Prostate gland (tissue), 2 donors: ENCODE measurements at regions not wholly inside any gene's neighbourhood (a gene's known extent, or its start where the extent isn't known, plus 50 kb on each side); places are given as distances from the start of the nearest gene placed in this dataset.

Source experiments
- DNase-seq: peaks from one replicate; pipeline ENCODE4 v3.0.0-alpha.2; 2019; ENCODE audit warnings: low spot score
- H3K27ac ChIP-seq, 2 donors: fragments of 200-600 bp; sonication (generic); 2 replicates each; pipeline ENCODE4 v1.5.1; 2017 to 2019
- H3K27me3 ChIP-seq: fragments of 200-600 bp; sonication (generic); replicated peaks from 2 replicates; pipeline ENCODE4 v1.5.1; 2019; ENCODE audit not compliant: insufficient read depth
- H3K36me3 ChIP-seq, 2 donors: fragments of 200-600 bp; sonication (generic); 1 replicate in 1 of 2; 2 replicates in 1 of 2; pipeline versions ENCODE4 v1.5.1 to v1.8.1; 2017 to 2019
- H3K4me1 ChIP-seq: fragments of 200-600 bp; sonication (generic); replicated peaks from 2 replicates; pipeline ENCODE4 v1.5.1; 2019
- H3K4me3 ChIP-seq, 2 donors: fragments of 200-600 bp; sonication (generic); 2 replicates each; pipeline ENCODE4 v1.5.1; 2017 to 2019
- H3K9me3 ChIP-seq: fragments of 200-600 bp; sonication (generic); 2 replicates; pipeline ENCODE4 v1.5.1; 2017
- POLR2A ChIP-seq: fragments of 450-650 bp; IDR thresholded peaks from one replicate; pipeline ENCODE4 v1.6.1; 2016; ENCODE audit warnings: antibody characterized with exemption, mild to moderate bottlenecking
- POLR2AphosphoS5 ChIP-seq: sonication (generic); formaldehyde crosslinking; IDR thresholded peaks from one replicate; pipeline ENCODE4 v1.6.1; 2017; ENCODE audit warnings: antibody characterized with exemption
- WGBS: methylation state at CpG from one replicate; pipeline ENCODE4 v1.1.5; 2018; 5-methylcytosine and 5-hydroxymethylcytosine counted together
- intact Hi-C: fragments of 100-400 bp; cut with DNase I; formaldehyde crosslinking; loops from one replicate; pipeline ENCODE4 v1.14.2; 2022
- TF ChIP-seq, protein P1 (sequence below), 4 experiments: fragments of 200-600 bp in 2 of 4; fragments of 450-650 bp in 2 of 4; sonication (generic) in 2 of 4; IDR thresholded peaks; 1 replicate in 3 of 4; 2 replicates in 1 of 4; pipeline ENCODE4 v1.5.1; 2016 to 2019; ENCODE audit warnings: antibody characterized with exemption in 4 of 4, mild to moderate bottlenecking in 2 of 4, moderate library complexity in 2 of 4

DNA sequence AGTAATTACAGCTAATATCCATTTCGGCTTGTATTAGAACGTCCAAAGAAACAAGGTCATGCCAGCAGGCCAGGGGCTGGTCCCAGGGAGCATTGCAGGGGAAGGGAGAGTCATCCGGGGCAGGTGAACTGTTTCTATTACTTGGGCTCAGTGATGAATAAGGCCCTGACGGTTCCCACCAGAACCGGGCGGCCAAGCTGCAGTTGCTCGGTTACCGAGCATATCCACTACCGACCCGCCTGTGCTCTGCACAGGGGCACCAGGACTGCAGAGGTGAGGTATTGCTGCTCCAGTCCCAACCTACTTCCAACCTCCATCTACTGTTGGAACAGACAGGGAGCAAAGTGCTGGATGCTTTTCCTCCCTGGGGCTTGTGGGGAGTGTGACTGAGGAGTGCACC is 295.5 kb downstream of the MAF start:
- H3K4me3 ChIP-seq, result no peak overlapping the region
- TF ChIP-seq POLR2A (no peak), POLR2AphosphoS5 (no peak)
- TF ChIP-seq, protein P1, sequence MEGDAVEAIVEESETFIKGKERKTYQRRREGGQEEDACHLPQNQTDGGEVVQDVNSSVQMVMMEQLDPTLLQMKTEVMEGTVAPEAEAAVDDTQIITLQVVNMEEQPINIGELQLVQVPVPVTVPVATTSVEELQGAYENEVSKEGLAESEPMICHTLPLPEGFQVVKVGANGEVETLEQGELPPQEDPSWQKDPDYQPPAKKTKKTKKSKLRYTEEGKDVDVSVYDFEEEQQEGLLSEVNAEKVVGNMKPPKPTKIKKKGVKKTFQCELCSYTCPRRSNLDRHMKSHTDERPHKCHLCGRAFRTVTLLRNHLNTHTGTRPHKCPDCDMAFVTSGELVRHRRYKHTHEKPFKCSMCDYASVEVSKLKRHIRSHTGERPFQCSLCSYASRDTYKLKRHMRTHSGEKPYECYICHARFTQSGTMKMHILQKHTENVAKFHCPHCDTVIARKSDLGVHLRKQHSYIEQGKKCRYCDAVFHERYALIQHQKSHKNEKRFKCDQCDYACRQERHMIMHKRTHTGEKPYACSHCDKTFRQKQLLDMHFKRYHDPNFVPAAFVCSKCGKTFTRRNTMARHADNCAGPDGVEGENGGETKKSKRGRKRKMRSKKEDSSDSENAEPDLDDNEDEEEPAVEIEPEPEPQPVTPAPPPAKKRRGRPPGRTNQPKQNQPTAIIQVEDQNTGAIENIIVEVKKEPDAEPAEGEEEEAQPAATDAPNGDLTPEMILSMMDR (IDR thresholded peaks at IDR 0.05), result no peak
- no peaks in the 10 kb centered on the region for H3K36me3 ChIP-seq
- no peaks in the 10 kb centered on the region for H3K9me3 ChIP-seq
- DNase-seq, result no peak
- no peaks in the 10 kb centered on the region for H3K4me1 ChIP-seq
- no peaks in the 10 kb centered on the region for H3K27me3 ChIP-seq
- no peak overlapping the region for H3K27ac ChIP-seq
- intact Hi-C loops, result no loop called here
- WGBS, result 95% methylated on average over 10 of the region's 10 CpGs

DNA sequence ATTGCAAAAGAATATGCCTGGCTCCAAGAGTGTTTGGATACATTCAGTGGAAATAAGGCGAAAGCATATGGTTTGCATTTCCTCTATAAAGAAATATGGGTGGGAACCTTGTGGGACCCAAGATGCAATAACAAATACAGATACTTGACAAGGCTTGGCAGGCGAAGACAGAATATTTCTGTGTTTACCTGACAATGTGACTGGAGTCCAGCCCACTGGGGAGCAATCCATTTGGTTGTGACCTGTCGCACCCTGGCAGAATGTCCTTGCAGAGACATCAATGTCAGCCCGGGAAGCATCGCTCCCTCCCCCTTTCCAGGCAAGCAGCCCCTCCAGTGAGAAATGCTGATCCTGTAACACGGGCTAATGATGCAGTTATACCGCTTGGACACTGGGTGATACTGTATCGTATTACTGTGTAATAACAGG is 296.6 kb downstream of the MAF start:
- Histone ChIP-seq H3K4me1 (no peaks in the 10 kb centered on the region), H3K4me3 (no peak overlapping the region), H3K9me3 (no peaks in the 10 kb centered on the region), H3K36me3 (no peaks in the 10 kb centered on the region), H3K27me3 (no peaks in the 10 kb centered on the region), H3K27ac (no peak overlapping the region)
- no peak for DNase-seq
- TF ChIP-seq POLR2AphosphoS5, result no peak
- no peak for TF ChIP-seq POLR2A
- TF ChIP-seq, protein P1 (IDR thresholded peaks at IDR 0.05), result no peak
- 34% methylated on average over 8 of the region's 8 CpGs for WGBS
- intact Hi-C loops, result no loop called here

DNA sequence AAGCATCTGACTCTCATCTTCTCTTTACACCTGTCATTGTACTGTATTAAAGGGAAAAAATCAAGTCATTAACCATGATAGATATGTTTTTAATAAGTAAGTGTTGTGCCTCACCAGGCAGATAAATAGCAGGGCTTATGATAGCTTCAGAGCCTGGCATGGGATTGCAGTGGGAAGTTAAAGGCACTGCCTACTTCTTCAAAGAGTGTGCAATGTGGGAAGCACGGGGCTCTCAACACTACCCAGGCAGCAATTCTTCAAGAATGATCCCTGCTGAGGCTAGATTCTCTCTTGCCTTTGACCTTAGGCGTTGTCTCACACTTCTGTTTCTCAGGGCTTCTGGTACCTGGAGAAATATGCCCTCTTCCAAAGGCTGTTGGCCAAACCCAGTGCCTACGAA is 297.3 kb downstream of the MAF start:
- TF ChIP-seq POLR2AphosphoS5, result no peak
- TF ChIP-seq, protein P1 (IDR thresholded peaks at IDR 0.05), result no peak
- TF ChIP-seq POLR2A, result no peak
- Histone ChIP-seq H3K4me1 (no peaks in the 10 kb centered on the region), H3K27ac (no peak overlapping the region), H3K4me3 (no peak overlapping the region), H3K9me3 (no peaks in the 10 kb centered on the region), H3K27me3 (no peaks in the 10 kb centered on the region), H3K36me3 (no peaks in the 10 kb centered on the region)
- no peak for DNase-seq
- WGBS, result 88% methylated on average over 3 of the region's 3 CpGs
- intact Hi-C loops, result no loop called here

DNA sequence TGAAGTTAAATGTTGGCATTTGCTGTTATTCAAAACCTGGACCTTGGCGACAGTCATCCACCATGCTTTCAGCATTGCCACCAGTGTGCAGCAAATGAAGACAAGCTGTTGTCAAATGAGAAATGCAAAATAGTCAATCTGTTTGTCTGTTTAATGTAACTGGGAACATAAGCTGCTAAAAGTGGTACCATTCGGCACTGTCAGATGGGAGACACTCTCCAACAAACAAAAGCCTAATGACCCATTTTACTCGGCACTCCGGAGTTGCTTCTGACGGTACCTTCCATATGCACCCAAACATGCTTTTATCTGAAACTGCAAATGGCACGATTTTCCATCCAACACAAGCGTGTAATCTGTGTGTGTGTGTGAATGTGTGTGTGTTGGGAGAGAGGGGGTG is 297.8 kb downstream of the MAF start:
- Histone ChIP-seq H3K27me3 (no peaks in the 10 kb centered on the region), H3K9me3 (no peaks in the 10 kb centered on the region), H3K4me3 (no peak overlapping the region), H3K27ac (no peak overlapping the region), H3K4me1 (no peaks in the 10 kb centered on the region), H3K36me3 (no peaks in the 10 kb centered on the region)
- no peak for DNase-seq
- TF ChIP-seq POLR2AphosphoS5 (no peak), POLR2A (no peak)
- TF ChIP-seq, protein P1 (IDR thresholded peaks at IDR 0.05), result no peak
- 92% methylated on average over 7 of the region's 7 CpGs for WGBS
- intact Hi-C loops, result no loop called here

DNA sequence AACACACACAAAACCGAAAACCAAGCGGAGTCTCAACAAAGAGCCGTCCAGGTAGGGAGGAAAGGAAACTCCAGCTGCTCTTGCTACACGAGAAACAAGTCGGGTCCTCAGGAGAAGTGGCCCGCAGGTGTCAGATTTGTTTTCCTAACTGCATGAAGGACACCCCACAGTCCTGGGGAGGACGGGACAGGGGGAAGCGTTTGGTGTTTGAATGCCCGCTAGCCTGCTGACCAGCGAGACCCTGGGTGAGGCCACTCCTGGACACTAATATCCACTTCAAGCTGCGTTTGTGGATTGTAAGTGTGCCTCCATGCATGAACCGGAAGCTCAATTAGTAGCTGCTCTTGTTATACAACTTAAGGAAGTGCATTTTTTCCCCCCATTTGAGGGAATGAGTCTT is 299.5 kb downstream of the MAF start:
- TF ChIP-seq POLR2A (no peak), POLR2AphosphoS5 (no peak)
- TF ChIP-seq, protein P1 (IDR thresholded peaks at IDR 0.05), result no peak
- no peak for DNase-seq
- intact Hi-C loops, result no loop called here
- no peaks in the 10 kb centered on the region for H3K36me3 ChIP-seq
- no peak overlapping the region for H3K4me3 ChIP-seq
- no peaks in the 10 kb centered on the region for H3K27me3 ChIP-seq
- H3K9me3 ChIP-seq, result no peaks in the 10 kb centered on the region
- H3K4me1 ChIP-seq, result no peaks in the 10 kb centered on the region
- 89% methylated on average over 12 of the region's 12 CpGs for WGBS
- no peak overlapping the region for H3K27ac ChIP-seq
